HFF-Myc (cell line): ENCODE measurements at regions not wholly inside any gene's neighbourhood (a gene's known extent, or its start where the extent isn't known, plus 50 kb on each side); places are given as distances from the start of the nearest gene placed in this dataset.

ENCODE experiments used
- DNase-seq: peaks from one replicate; pipeline ENCODE4 v3.0.0-alpha.2; 2011; ENCODE audit warnings: low read depth; ENCODE audit errors: extremely low read depth
- H3K4me3 ChIP-seq: replicated peaks from 2 replicates; pipeline ENCODE4 v1.5.1; 2011; ENCODE audit warnings: low read depth, mild to moderate bottlenecking, control low read depth, low read length
- TF ChIP-seq, protein P1 (sequence below): IDR thresholded peaks from 2 replicates; pipeline ENCODE4 v1.5.1; 2012; ENCODE audit warnings: mild to moderate bottlenecking, low read depth, low read length, control low read depth; ENCODE audit errors: missing control alignments

DNA sequence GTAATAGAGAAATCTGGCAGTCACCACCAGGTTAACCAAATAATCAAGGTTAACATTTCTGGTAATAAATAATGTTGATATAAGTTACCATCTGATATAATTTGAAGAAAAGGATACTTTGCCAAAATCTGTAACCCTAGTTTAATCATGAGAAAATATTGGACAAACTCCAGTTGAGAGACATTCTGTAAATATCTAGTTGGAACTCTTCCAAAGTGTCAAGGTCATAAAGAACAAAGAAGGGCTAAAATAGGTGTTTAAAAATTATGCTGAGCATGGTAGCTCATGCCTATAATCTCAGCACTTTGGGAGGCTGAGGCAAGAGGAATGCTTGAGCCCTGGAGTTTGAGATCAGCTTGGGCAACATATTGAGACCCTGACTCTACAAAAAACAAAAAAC lies 253.3 kb downstream of the MRPS30 start:
- TF ChIP-seq, protein P1, sequence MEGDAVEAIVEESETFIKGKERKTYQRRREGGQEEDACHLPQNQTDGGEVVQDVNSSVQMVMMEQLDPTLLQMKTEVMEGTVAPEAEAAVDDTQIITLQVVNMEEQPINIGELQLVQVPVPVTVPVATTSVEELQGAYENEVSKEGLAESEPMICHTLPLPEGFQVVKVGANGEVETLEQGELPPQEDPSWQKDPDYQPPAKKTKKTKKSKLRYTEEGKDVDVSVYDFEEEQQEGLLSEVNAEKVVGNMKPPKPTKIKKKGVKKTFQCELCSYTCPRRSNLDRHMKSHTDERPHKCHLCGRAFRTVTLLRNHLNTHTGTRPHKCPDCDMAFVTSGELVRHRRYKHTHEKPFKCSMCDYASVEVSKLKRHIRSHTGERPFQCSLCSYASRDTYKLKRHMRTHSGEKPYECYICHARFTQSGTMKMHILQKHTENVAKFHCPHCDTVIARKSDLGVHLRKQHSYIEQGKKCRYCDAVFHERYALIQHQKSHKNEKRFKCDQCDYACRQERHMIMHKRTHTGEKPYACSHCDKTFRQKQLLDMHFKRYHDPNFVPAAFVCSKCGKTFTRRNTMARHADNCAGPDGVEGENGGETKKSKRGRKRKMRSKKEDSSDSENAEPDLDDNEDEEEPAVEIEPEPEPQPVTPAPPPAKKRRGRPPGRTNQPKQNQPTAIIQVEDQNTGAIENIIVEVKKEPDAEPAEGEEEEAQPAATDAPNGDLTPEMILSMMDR = no peak
- H3K4me3 ChIP-seq = no peak overlapping the region
- no peak for DNase-seq

DNA sequence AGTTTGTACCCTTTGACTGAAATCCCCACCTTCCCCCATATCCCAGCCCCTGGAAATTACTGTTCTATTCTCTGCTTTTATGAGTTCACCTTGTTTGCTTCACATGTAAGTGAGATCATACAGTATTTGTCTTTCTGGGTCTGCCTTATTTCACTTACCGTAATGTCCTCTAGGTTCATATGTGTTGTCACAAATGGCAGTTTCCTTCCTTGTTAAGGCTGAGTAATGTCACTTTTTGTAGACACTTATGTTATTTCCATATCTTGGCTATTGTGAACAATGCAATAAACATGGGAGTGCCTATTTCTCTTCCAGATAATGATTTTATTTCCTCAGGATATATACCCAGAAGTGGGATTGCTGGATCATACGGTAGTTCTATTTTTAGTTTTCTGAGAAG lies 272.3 kb downstream of the MRPS30 start:
- no peak for DNase-seq
- TF ChIP-seq, protein P1 = no peak
- no peak overlapping the region for H3K4me3 ChIP-seq

DNA sequence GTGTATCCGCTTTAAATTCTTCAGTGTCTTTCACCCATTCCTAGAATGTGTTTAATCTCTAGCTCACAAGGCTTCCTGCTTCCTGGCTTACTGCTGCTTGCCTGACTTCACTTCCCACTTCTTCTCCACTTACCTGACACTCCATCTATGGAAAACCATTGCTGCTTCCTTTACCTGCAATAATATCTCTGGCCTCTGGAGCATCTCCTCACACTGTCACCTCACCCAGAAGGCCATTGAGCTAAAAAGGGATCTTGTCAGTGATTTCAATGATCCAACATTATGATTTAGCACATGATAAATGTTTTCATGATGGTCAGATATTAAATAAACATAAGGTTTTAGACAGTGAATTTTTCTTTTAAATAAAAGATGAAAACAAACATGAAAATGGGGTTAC lies 281.1 kb downstream of the MRPS30 start:
- no peak for DNase-seq
- TF ChIP-seq, protein P1 = no peak
- no peak overlapping the region for H3K4me3 ChIP-seq

DNA sequence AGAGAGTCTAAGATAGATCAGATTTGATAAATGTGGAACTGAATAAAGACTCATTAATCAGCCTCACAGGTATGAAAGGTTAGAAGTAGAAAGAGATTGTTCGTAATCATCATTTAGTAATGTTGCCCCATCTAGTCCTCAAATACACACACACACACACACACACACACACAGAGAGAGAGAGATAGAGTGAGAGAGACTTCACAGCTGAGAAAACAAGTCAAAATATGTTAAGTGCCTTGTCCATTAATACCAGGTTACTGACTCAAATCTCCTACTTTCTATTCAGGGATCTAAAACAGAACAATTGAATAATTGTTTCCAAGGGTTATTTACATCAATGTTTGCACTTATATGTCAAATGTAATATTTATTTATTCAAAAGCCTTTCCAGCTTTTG lies 284.6 kb downstream of the MRPS30 start:
- H3K4me3 ChIP-seq = no peak overlapping the region
- TF ChIP-seq, protein P1 = no peak
- no peak for DNase-seq

DNA sequence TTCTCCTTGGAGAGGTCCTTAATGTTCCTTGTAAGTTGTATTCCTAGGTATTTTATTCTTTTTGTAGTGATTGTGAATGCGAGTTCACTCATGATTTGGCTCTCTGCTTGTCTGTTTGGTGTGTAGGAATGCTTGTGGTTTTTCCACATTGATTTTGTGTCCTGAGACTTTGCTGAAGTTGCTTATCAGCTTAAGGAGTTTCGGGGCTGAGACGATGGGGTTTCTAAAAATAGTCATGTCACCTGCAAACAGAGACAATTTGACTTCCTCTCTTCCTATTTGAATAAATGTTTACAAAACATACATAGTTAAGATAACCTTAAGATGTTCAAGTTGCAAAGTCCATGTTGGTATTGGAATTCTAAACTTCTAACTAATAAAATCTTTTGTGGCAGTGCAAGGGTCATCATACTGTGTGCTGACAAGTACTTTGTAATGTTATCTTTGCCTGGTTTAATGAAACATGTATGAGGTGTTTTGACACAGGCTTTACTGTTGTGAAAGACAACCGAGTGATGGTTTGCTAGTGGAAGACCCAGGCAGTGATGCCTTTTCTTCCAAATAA lies 286.2 kb downstream of the MRPS30 start:
- no peak for DNase-seq
- H3K4me3 ChIP-seq = no peak overlapping the region
- TF ChIP-seq, protein P1 = no peak

DNA sequence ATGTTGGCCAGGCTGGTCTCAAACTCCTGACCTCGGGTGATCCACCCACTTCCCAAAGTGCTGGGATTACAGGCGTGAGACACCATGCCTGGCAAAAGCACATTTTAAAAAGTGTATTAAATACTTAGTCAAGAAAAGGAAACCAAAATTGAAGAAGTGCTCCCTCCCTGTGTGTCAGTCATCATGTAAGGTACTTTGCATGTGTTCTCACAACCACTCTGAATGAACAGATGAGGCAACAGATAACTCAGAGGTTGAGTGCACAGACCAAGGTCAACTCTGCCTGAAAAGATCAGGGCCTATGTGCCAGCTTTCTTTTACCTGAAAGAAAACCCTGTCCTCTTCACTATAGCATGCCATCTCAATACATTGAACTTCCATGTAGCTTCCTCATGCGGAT lies 289.7 kb downstream of the MRPS30 start:
- no peak for DNase-seq
- H3K4me3 ChIP-seq = no peak overlapping the region
- TF ChIP-seq, protein P1 = no peak

DNA sequence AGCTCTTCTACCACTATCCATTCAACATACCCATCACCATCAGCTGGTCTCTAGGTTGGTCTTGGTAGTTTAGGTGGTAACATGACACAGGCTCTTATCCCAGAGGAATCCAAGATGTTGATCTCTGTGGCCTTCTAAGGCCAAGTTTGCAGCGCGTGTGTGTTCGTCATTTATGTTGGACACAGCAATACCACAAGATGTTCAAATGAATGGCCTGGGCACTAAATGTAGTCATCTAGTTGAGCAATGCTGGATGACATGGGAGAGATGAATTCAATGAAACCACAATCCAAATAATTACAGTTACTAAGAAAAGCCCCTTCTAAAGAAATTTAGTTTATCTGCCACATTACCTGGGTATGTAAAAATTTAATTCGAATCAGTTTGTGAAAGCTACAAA lies 292.4 kb downstream of the MRPS30 start:
- TF ChIP-seq, protein P1 = no peak
- H3K4me3 ChIP-seq = no peak overlapping the region
- no peak for DNase-seq
